Activated T-helper 9 cell treated with anti-CD3 and anti-CD28 coated beads, Interleukin-2, amount 50 U/mL, for 16 hours (primary cell): ENCODE measurements at regions not wholly inside any gene's neighbourhood (a gene's known extent, or its start where the extent isn't known, plus 50 kb on each side); places are given as distances from the start of the nearest gene placed in this dataset.

Experiments
- DNase-seq: peaks from one replicate; pipeline ENCODE4 v3.0.0-alpha.2; 2020; ENCODE audit warnings: low read depth

- DNase-seq, result no peak
Measured at GRCh38 chr18:32542221-32542798, 71.6 kb upstream of the GAREM1 start.

- DNase-seq, result no peak
Measured at GRCh38 chr18:32530947-32531651, 60.4 kb upstream of the GAREM1 start.

- DNase-seq, result no peak
Measured at GRCh38 chr18:32529722-32530420, 59.2 kb upstream of the GAREM1 start.

- no peak for DNase-seq
Measured at GRCh38 chr18:32520771-32521170, 50.1 kb upstream of the GAREM1 start.
